GM12878 (cell line): ENCODE measurements at regions not wholly inside any gene's neighbourhood (a gene's known extent, or its start where the extent isn't known, plus 50 kb on each side); places are given as distances from the start of the nearest gene placed in this dataset.

Experiments used
- ATAC-seq: fragments of 200-7000 bp; cut with Tn5 transposase; 3 replicates; pipeline ENCODE4 v1.9.1; 2020; ENCODE audit warnings: mild to moderate bottlenecking, moderate library complexity
- BruUV-seq: library from RNA; stranded (reverse); fragments of 400-500 nt; replicated peaks from 2 replicates; lab custom pipeline; 2021; lab: Mats Ljungman, UMichigan
- CTCF ChIA-PET: fragments of 300-600 bp; sonication (Branson Sonifier 250); formaldehyde crosslinking; extraction: SDS; loops from one replicate; lab custom pipeline; 2021; ENCODE audit warnings: inconsistent platforms; lab: Yijun Ruan, JAX
- POLR2A ChIA-PET: fragments of 350-600 bp; formaldehyde crosslinking; extraction: SDS; loops from one replicate; lab custom pipeline; 2021; ENCODE audit warnings: inconsistent platforms; lab: Charles Lee
- RAD21 ChIA-PET: fragments of 300-600 bp; sonication (Branson Sonifier 250); formaldehyde crosslinking; loops from one replicate; lab custom pipeline; 2023; ENCODE audit warnings: antibody characterized with exemption; ENCODE audit not compliant: unreplicated experiment; lab: Charles Lee
- SMC1A ChIA-PET: fragments of 300-600 bp; sonication (Branson Sonifier 250); formaldehyde crosslinking; loops from one replicate; lab custom pipeline; 2023; ENCODE audit not compliant: unreplicated experiment, uncharacterized antibody; lab: Charles Lee
- DNase-seq: peaks from one replicate; pipeline ENCODE4 v3.0.0-alpha.2; 2011; ENCODE audit warnings: low read depth, low spot score
- FAIRE-seq: peaks from 3 replicates; lab custom pipeline; 2011; peaks lifted over from hg19 to GRCh38; lab: Jason Lieb, UNC
- H2AFZ ChIP-seq: 2 replicates; pipeline ENCODE4 v1.6.0; 2011; ENCODE audit warnings: low read depth, low read length, control low read depth; ENCODE audit not compliant: control insufficient read depth
- H3K27ac ChIP-seq: 2 replicates; pipeline ENCODE4 v1.5.1; 2011; ENCODE audit warnings: control low read depth; ENCODE audit not compliant: control insufficient read depth, insufficient read depth
- H3K27me3 ChIP-seq, 2 experiments: replicated peaks in 1 of 2; 2 replicates each; pipeline versions ENCODE4 v1.6.0 to v1.6.1; 2011; ENCODE audit warnings: low read length in 1 of 2; ENCODE audit not compliant: control insufficient read depth in 2 of 2, insufficient read depth in 2 of 2
- H3K36me3 ChIP-seq, 2 experiments: 2 replicates each; pipeline ENCODE4 v1.5.1; 2011; ENCODE audit warnings: low read length in 1 of 2; ENCODE audit not compliant: control insufficient read depth in 2 of 2, insufficient read depth in 2 of 2
- H3K4me1 ChIP-seq: 2 replicates; pipeline ENCODE4 v1.6.1; 2011; ENCODE audit warnings: mild to moderate bottlenecking, low read length, moderate library complexity, mixed read lengths; ENCODE audit not compliant: control insufficient read depth, insufficient read depth
- H3K4me2 ChIP-seq: 2 replicates; pipeline ENCODE4 v1.6.0; 2011; ENCODE audit warnings: control low read depth; ENCODE audit not compliant: control insufficient read depth, insufficient read depth
- H3K4me3 ChIP-seq: fragments of 200-600 bp; sonication (generic); 2 replicates; pipeline ENCODE4 v1.5.1; 2016
- H3K79me2 ChIP-seq: 2 replicates; pipeline ENCODE4 v1.6.0; 2011; ENCODE audit warnings: low read length; ENCODE audit not compliant: control insufficient read depth, insufficient read depth
- H3K9ac ChIP-seq: 2 replicates; pipeline ENCODE4 v1.8.0; 2011; ENCODE audit warnings: low read length, control low read depth, mixed read lengths; ENCODE audit not compliant: control insufficient read depth, insufficient read depth
- H3K9me3 ChIP-seq: replicated peaks from 3 replicates; pipeline ENCODE4 v1.5.1; 2011; ENCODE audit warnings: mild to moderate bottlenecking, low read length; ENCODE audit not compliant: control insufficient read depth, insufficient read depth
- H4K20me1 ChIP-seq: 2 replicates; pipeline ENCODE4 v1.6.0; 2011; ENCODE audit not compliant: control insufficient read depth, insufficient read depth
- ATF3 ChIP-seq: IDR thresholded peaks from 2 replicates; pipeline ENCODE4 v1.6.1; 2011; ENCODE audit warnings: low read depth, mild to moderate bottlenecking, low read length, moderate library complexity, borderline replicate concordance; ENCODE audit errors: extremely low read depth
- E2F8 ChIP-seq: fragments of 450-650 bp; IDR thresholded peaks from 2 replicates; pipeline ENCODE4 v1.6.1; 2018; ENCODE audit warnings: mild to moderate bottlenecking, low read depth, moderate library complexity; ENCODE audit not compliant: partially characterized antibody
- HCFC1 ChIP-seq: fragments of 150-350 bp; IDR thresholded peaks from 2 replicates; pipeline ENCODE4 v1.6.1; 2014; ENCODE audit warnings: low read length
- HSF1 ChIP-seq: fragments of 150-350 bp; IDR thresholded peaks from 2 replicates; pipeline ENCODE4 v1.6.1; 2014; ENCODE audit warnings: mild to moderate bottlenecking, low read depth, low read length
- IKZF1 ChIP-seq: fragments of 450-650 bp; conservative IDR thresholded peaks from 2 replicates; pipeline ENCODE4 v1.6.1; 2017; ENCODE audit warnings: antibody characterized with exemption, mild to moderate bottlenecking
- IRF4 ChIP-seq: IDR thresholded peaks from 2 replicates; pipeline ENCODE4 v1.6.1; 2011; ENCODE audit warnings: low read depth, low read length
- PBX3 ChIP-seq: IDR thresholded peaks from 2 replicates; pipeline ENCODE4 v1.6.1; 2011; ENCODE audit warnings: mild to moderate bottlenecking, low read depth, low read length, moderate library complexity; ENCODE audit not compliant: insufficient replicate concordance
- RFX5 ChIP-seq: IDR thresholded peaks from 2 replicates; pipeline ENCODE4 v1.6.1; 2011; ENCODE audit warnings: low read depth, low read length, improper control_type of control experiment
- TCF7 ChIP-seq: IDR thresholded peaks from 2 replicates; pipeline ENCODE4 v1.6.1; 2014; ENCODE audit warnings: antibody characterized with exemption, borderline replicate concordance
- WRNIP1 ChIP-seq: IDR thresholded peaks from 2 replicates; pipeline ENCODE4 v1.6.1; 2011; ENCODE audit warnings: low read depth, low read length, improper control_type of control experiment, borderline replicate concordance
- YBX1 ChIP-seq: fragments of 450-650 bp; IDR thresholded peaks from 2 replicates; pipeline ENCODE4 v1.6.1; 2016; ENCODE audit warnings: antibody characterized with exemption
- YY1 ChIP-seq: IDR thresholded peaks from 2 replicates; pipeline ENCODE4 v1.6.1; 2011; ENCODE audit warnings: low read depth, mild to moderate bottlenecking, low read length
- ZNF24 ChIP-seq: fragments of 450-650 bp; IDR thresholded peaks from 2 replicates; pipeline ENCODE4 v1.6.1; 2017; ENCODE audit warnings: antibody characterized with exemption, mild to moderate bottlenecking
- WGBS: methylation state at CpG from one replicate; pipeline ENCODE4 v1.1.6; 2016; ENCODE audit warnings: low lambda C conversion rate; ENCODE audit not compliant: insufficient replicate concordance, insufficient coverage; ENCODE audit errors: missing lambda C conversion rate; 5-methylcytosine and 5-hydroxymethylcytosine counted together
- in situ Hi-C: fragments of 300-500 bp; cut with MboI; formaldehyde crosslinking; loops from 9 replicates; pipeline ENCODE4 v1.14.3; 2018; ENCODE audit warnings: mixed read lengths
- intact Hi-C: fragments of 100-400 bp; cut with micrococcal nuclease; formaldehyde crosslinking; loops from one replicate; pipeline ENCODE4 v1.14.2; 2022; ENCODE audit not compliant: unreplicated experiment

GRCh38 chr1:90317628-90318027 lies 322.7 kb downstream of the ZNF326 start:
- Histone ChIP-seq H3K27me3 (no peaks in the 10 kb centered on the region), H3K4me2 (no peak overlapping the region), H3K9me3 (no peaks in the 10 kb centered on the region), H4K20me1 (no peaks in the 10 kb centered on the region), H3K4me1 (no peaks in the 10 kb centered on the region), H3K4me3 (no peak overlapping the region), H3K79me2 (no peaks in the 10 kb centered on the region), H3K27ac (no peak overlapping the region), H2AFZ (no peak overlapping the region), H3K36me3 (no peaks in the 10 kb centered on the region), H3K9ac (no peak overlapping the region)
- ChIA-PET SMC1A (no interaction called here), CTCF (no interaction called here), POLR2A (no interaction called here), RAD21 (interaction anchor here (0.9 kb wide), 1 partner anchor 41 kb away, joined by 4 read pairs; no protein-coding TSS in a partner anchor)
- no peak for ATAC-seq
- WGBS: 9% methylated on average over 4 of the region's 4 CpGs
- DNase-seq: no peak
- BruUV-seq: no TSS peak
- TF ChIP-seq RFX5 (no peak), WRNIP1 (no peak), TCF7 (no peak), E2F8 (no peak), IKZF1 (no peak), YY1 (no peak), HSF1 (no peak), ATF3 (no peak), HCFC1 (no peak), ZNF24 (no peak), PBX3 (no peak), IRF4 (no peak), YBX1 (no peak)
- no peak for FAIRE-seq
- intact Hi-C loops: no loop called here
- in situ Hi-C loops: no loop called here
